ENCODE measurements at regions not wholly inside any gene's neighbourhood (a gene's known extent, or its start where the extent isn't known, plus 50 kb on each side); places are given as distances from the start of the nearest gene placed in this dataset.

GRCh38 chr13:78443839-78444238 is 159.5 kb downstream of the POU4F1 start:
- Histone ChIP-seq H3K27me3 (no peaks in the 10 kb centered on the region), H3K9me3 (no peaks in the 10 kb centered on the region), H3K27ac (no peak overlapping the region), H3K36me3 (no peaks in the 10 kb centered on the region), H3K4me1 (no peaks in the 10 kb centered on the region), H3K4me3 (no peak overlapping the region)
- TF ChIP-seq, protein P1, sequence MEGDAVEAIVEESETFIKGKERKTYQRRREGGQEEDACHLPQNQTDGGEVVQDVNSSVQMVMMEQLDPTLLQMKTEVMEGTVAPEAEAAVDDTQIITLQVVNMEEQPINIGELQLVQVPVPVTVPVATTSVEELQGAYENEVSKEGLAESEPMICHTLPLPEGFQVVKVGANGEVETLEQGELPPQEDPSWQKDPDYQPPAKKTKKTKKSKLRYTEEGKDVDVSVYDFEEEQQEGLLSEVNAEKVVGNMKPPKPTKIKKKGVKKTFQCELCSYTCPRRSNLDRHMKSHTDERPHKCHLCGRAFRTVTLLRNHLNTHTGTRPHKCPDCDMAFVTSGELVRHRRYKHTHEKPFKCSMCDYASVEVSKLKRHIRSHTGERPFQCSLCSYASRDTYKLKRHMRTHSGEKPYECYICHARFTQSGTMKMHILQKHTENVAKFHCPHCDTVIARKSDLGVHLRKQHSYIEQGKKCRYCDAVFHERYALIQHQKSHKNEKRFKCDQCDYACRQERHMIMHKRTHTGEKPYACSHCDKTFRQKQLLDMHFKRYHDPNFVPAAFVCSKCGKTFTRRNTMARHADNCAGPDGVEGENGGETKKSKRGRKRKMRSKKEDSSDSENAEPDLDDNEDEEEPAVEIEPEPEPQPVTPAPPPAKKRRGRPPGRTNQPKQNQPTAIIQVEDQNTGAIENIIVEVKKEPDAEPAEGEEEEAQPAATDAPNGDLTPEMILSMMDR (IDR thresholded peaks at IDR 0.05) = no peak
- intact Hi-C loops (cut with DNase I) = no loop called here
- DNase-seq = no peak
- no peak for ATAC-seq

- no peak overlapping the region for H3K4me3 ChIP-seq
- H3K36me3 ChIP-seq = no peaks in the 10 kb centered on the region
- no peaks in the 10 kb centered on the region for H3K4me1 ChIP-seq
- intact Hi-C loops (cut with DNase I) = no loop called here
- H3K27ac ChIP-seq = no peak overlapping the region
- no peak for ATAC-seq
- no peaks in the 10 kb centered on the region for H3K27me3 ChIP-seq
- DNase-seq = no peak
- H3K9me3 ChIP-seq = no peaks in the 10 kb centered on the region
- TF ChIP-seq, protein P1 (IDR thresholded peaks at IDR 0.05) = no peak
These were observed 165.6 kb downstream of the POU4F1 start for GRCh38 chr13:78437781-78438180.

DNA sequence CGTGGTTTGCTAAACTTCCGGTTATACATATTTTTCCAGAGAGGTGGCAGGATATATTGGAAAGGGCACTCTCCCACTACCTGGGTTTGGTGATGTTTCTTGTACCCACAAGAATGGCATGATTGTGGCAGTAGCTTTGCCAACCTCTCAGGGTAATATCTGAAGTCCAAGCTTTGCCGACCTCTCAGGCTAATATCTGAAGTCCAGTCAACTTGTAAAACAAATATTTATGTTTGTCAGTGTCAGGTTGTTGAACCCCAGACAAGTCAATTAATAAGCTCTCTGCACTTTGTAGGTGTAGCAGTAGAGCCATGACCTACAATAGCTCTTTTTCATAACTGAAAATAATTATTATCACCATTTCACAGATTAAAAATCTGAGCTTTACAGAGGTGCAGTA is 167.0 kb downstream of the POU4F1 start:
- Histone ChIP-seq H3K27ac (no peak overlapping the region), H3K27me3 (no peaks in the 10 kb centered on the region), H3K4me1 (no peaks in the 10 kb centered on the region), H3K4me3 (no peak overlapping the region), H3K9me3 (no peaks in the 10 kb centered on the region), H3K36me3 (no peaks in the 10 kb centered on the region)
- no peak for ATAC-seq
- intact Hi-C loops (cut with DNase I) = no loop called here
- TF ChIP-seq, protein P1 (IDR thresholded peaks at IDR 0.05) = no peak
- DNase-seq = no peak

- Histone ChIP-seq H3K4me3 (no peak overlapping the region), H3K4me1 (no peaks in the 10 kb centered on the region), H3K36me3 (no peaks in the 10 kb centered on the region), H3K9me3 (no peaks in the 10 kb centered on the region), H3K27ac (no peak overlapping the region), H3K27me3 (no peaks in the 10 kb centered on the region)
- ATAC-seq (no peak), DNase-seq (no peak)
- intact Hi-C loops (cut with DNase I) = no loop called here
- TF ChIP-seq, protein P1 (IDR thresholded peaks at IDR 0.05) = no peak
These were observed 172.0 kb downstream of the POU4F1 start for GRCh38 chr13:78431328-78431727.

DNA sequence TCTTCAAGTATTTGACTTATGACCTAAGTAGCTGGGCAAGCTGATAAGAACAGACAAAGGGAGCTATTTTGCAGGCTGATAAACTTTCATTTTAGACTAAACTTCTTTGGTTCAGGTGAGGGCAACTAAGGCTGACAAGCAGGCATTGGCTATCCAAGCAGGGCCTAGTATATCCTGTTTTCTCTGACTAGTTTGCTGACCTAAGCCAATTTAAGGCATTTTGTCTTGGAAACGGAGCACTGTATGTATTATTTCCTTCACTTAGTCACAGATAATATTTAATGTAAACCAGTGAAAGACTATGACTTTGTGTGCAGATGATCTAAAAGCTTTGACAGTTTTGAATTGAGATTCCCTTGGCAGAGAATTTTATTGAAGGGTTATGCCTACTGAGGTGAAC is 172.5 kb downstream of the POU4F1 start:
- no peak for DNase-seq
- no peak for ATAC-seq
- Histone ChIP-seq H3K27ac (no peak overlapping the region), H3K27me3 (no peaks in the 10 kb centered on the region), H3K36me3 (no peaks in the 10 kb centered on the region), H3K9me3 (no peaks in the 10 kb centered on the region), H3K4me3 (no peak overlapping the region), H3K4me1 (no peaks in the 10 kb centered on the region)
- intact Hi-C loops (cut with DNase I) = no loop called here
- TF ChIP-seq, protein P1 (IDR thresholded peaks at IDR 0.05) = no peak
